HL-60 (cell line): ENCODE measurements at regions not wholly inside any gene's neighbourhood (a gene's known extent, or its start where the extent isn't known, plus 50 kb on each side); places are given as distances from the start of the nearest gene placed in this dataset.

Source experiments
- DNase-seq, 2 experiments: peaks; one replicate each; pipeline ENCODE4 v3.0.0-alpha.2; 2010 to 2020; ENCODE audit warnings: low read depth in 1 of 2, low spot score in 1 of 2
- H3K27ac ChIP-seq: fragments of 250-450 bp; sonication (Bioruptor Pico); replicated peaks from 2 replicates; pipeline ENCODE4 v1.5.1; 2020; ENCODE audit warnings: mild to moderate bottlenecking, moderate library complexity
- H3K27me3 ChIP-seq: fragments of 250-450 bp; sonication (Bioruptor Pico); 2 replicates; pipeline ENCODE4 v1.5.1; 2021; ENCODE audit warnings: mild to moderate bottlenecking, moderate library complexity; ENCODE audit not compliant: insufficient read depth, poor library complexity, severe bottlenecking
- H3K4me3 ChIP-seq: replicated peaks from 2 replicates; pipeline ENCODE4 v1.5.1; 2011; ENCODE audit warnings: mild to moderate bottlenecking, control low read depth, low read length; ENCODE audit not compliant: insufficient read depth
- GABPA ChIP-seq: IDR thresholded peaks from 2 replicates; pipeline ENCODE4 v1.6.1; 2012; ENCODE audit warnings: low read depth
- POLR2AphosphoS5 ChIP-seq: IDR thresholded peaks from 2 replicates; pipeline ENCODE4 v1.6.1; 2012; ENCODE audit warnings: low read depth
- SPI1 ChIP-seq: IDR thresholded peaks from 2 replicates; pipeline ENCODE4 v1.6.1; 2012; ENCODE audit warnings: low read depth, mild to moderate bottlenecking, borderline replicate concordance
- TF ChIP-seq, protein P1 (sequence below): IDR thresholded peaks from one replicate; pipeline ENCODE4 v1.5.1; 2011; ENCODE audit warnings: low read length, control low read depth, inconsistent platforms; ENCODE audit not compliant: insufficient read depth
- TF ChIP-seq, protein P2 (sequence below): IDR thresholded peaks from 2 replicates; pipeline ENCODE4 v1.6.1; 2012; ENCODE audit warnings: low read depth; ENCODE audit not compliant: insufficient replicate concordance

DNA sequence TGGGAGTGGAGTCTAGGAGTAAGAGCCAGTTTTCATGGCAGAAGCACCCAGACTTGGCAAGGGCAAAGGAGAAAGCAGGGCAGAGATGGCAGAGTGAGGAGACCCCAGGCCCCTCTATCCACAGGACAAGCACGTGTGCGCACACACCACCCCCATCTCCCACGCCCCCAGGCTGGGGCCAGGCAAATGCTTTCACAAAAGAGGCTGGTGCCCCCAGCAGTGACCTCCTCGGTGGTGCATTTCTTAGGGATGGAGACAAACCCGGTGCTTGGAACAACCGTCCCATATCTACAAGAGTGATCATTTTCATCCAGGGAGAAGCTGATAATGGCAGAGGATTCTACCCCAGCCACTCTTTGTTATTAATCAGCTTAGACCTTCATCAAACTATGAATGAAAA is 62.0 kb downstream of the KCNF1 start:
- no peaks in the 10 kb centered on the region for H3K27me3 ChIP-seq
- no peak overlapping the region for H3K27ac ChIP-seq

GRCh38 chr2:10977003-10977402 is 65.3 kb downstream of the KCNF1 start:
- no peaks in the 10 kb centered on the region for H3K27me3 ChIP-seq
- peak; percentile 61 for TF ChIP-seq SPI1
- TF ChIP-seq, protein P1, sequence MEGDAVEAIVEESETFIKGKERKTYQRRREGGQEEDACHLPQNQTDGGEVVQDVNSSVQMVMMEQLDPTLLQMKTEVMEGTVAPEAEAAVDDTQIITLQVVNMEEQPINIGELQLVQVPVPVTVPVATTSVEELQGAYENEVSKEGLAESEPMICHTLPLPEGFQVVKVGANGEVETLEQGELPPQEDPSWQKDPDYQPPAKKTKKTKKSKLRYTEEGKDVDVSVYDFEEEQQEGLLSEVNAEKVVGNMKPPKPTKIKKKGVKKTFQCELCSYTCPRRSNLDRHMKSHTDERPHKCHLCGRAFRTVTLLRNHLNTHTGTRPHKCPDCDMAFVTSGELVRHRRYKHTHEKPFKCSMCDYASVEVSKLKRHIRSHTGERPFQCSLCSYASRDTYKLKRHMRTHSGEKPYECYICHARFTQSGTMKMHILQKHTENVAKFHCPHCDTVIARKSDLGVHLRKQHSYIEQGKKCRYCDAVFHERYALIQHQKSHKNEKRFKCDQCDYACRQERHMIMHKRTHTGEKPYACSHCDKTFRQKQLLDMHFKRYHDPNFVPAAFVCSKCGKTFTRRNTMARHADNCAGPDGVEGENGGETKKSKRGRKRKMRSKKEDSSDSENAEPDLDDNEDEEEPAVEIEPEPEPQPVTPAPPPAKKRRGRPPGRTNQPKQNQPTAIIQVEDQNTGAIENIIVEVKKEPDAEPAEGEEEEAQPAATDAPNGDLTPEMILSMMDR, result no peak
- peak; percentile 48 to 55 for DNase-seq
- no peak overlapping the region for H3K27ac ChIP-seq
- H3K4me3 ChIP-seq, result no peak overlapping the region

More for the DNA sequence above, 62.0 kb downstream of the KCNF1 start:
- TF ChIP-seq, protein P1, result no peak
- TF ChIP-seq POLR2AphosphoS5 (no peak), GABPA (no peak), SPI1 (no peak)
- TF ChIP-seq, protein P2, sequence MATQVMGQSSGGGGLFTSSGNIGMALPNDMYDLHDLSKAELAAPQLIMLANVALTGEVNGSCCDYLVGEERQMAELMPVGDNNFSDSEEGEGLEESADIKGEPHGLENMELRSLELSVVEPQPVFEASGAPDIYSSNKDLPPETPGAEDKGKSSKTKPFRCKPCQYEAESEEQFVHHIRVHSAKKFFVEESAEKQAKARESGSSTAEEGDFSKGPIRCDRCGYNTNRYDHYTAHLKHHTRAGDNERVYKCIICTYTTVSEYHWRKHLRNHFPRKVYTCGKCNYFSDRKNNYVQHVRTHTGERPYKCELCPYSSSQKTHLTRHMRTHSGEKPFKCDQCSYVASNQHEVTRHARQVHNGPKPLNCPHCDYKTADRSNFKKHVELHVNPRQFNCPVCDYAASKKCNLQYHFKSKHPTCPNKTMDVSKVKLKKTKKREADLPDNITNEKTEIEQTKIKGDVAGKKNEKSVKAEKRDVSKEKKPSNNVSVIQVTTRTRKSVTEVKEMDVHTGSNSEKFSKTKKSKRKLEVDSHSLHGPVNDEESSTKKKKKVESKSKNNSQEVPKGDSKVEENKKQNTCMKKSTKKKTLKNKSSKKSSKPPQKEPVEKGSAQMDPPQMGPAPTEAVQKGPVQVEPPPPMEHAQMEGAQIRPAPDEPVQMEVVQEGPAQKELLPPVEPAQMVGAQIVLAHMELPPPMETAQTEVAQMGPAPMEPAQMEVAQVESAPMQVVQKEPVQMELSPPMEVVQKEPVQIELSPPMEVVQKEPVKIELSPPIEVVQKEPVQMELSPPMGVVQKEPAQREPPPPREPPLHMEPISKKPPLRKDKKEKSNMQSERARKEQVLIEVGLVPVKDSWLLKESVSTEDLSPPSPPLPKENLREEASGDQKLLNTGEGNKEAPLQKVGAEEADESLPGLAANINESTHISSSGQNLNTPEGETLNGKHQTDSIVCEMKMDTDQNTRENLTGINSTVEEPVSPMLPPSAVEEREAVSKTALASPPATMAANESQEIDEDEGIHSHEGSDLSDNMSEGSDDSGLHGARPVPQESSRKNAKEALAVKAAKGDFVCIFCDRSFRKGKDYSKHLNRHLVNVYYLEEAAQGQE, result no peak
- no peak for DNase-seq
- no peak overlapping the region for H3K4me3 ChIP-seq

GRCh38 chr2:10977621-10978020 is 65.9 kb downstream of the KCNF1 start:
- no peaks in the 10 kb centered on the region for H3K27me3 ChIP-seq
- no peak for DNase-seq
- TF ChIP-seq SPI1 (no peak), POLR2AphosphoS5 (no peak), GABPA (no peak)
- TF ChIP-seq, protein P2, result no peak
- TF ChIP-seq, protein P1, result no peak
- H3K4me3 ChIP-seq, result no peak overlapping the region
- no peak overlapping the region for H3K27ac ChIP-seq

DNA sequence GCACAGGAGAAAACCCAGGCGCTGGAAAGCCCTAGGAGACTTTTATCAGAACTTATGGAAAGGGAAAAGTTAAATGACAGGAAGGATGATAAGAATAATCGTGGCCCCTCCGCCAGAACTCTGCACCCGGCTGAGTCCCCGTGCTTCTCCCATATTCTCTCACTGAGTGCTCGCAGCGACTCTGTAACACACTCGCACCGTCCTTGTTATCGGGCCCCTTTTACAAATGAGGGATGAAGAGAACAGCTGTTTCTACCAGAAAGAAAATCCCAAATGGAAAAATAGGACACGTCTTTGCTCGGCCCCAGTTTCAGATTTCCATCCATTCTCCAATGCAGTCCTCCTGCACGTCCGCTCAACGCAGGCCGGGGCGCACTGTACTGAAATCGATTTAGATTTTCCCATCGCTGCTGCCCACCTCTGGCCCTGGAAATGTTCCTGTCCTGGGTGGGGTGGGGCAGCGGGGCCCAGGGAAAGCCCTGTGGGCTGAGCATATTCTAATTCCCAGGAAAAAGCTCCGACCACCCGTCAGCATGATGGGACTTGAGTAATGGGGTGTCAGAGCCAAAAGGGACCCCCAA is 66.4 kb downstream of the KCNF1 start:
- Histone ChIP-seq H3K27ac (no peak overlapping the region), H3K27me3 (no peaks in the 10 kb centered on the region), H3K4me3 (no peak overlapping the region)
- no peak for DNase-seq
- TF ChIP-seq, protein P1, result no peak
- TF ChIP-seq, protein P2, result no peak
- TF ChIP-seq SPI1 (no peak), POLR2AphosphoS5 (no peak), GABPA (no peak)
